Cardiac fibroblast (primary cell): ENCODE measurements at regions not wholly inside any gene's neighbourhood (a gene's known extent, or its start where the extent isn't known, plus 50 kb on each side); places are given as distances from the start of the nearest gene placed in this dataset.

ENCODE experiments used
- DNase-seq, 2 donors: peaks; one replicate each; pipeline versions ENCODE4 v3.0.0 to v3.0.0-alpha.2; 2010; ENCODE audit warnings: low read depth in 2 of 2
- H3K4me3 ChIP-seq, 2 donors: replicated peaks in 1 of 2; 1 replicate in 1 of 2; 2 replicates in 1 of 2; pipeline ENCODE4 v1.5.1; 2011; ENCODE audit warnings: low read depth in 2 of 2, low read length in 2 of 2, mild to moderate bottlenecking in 2 of 2, moderate library complexity in 1 of 2
- TF ChIP-seq, protein P1 (sequence below): IDR thresholded peaks from one replicate; pipeline ENCODE4 v1.5.1; 2011; ENCODE audit warnings: low read depth, mild to moderate bottlenecking, low read length, inconsistent platforms

DNA sequence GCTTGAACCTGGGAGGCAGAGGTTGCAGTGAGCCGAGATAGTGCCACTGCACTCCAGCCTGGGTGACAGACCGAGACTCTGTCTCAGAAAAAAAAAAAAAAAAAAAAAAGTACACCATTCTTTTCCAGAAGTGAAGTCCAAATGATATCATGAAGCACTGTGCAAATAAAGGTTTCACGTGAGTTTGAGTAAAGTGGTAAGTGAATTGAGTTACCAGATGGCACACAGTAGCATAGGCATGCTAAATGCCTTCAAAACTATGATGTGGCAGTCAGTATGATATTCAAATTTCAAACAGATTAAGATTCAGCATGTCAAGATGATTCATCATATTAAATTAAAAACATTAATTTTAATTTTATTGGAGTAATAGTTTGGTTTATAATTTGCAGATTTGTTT is 195.2 kb downstream of the TAF11L14 start:
- no peak overlapping the region for H3K4me3 ChIP-seq
- DNase-seq: no peak
- TF ChIP-seq, protein P1, sequence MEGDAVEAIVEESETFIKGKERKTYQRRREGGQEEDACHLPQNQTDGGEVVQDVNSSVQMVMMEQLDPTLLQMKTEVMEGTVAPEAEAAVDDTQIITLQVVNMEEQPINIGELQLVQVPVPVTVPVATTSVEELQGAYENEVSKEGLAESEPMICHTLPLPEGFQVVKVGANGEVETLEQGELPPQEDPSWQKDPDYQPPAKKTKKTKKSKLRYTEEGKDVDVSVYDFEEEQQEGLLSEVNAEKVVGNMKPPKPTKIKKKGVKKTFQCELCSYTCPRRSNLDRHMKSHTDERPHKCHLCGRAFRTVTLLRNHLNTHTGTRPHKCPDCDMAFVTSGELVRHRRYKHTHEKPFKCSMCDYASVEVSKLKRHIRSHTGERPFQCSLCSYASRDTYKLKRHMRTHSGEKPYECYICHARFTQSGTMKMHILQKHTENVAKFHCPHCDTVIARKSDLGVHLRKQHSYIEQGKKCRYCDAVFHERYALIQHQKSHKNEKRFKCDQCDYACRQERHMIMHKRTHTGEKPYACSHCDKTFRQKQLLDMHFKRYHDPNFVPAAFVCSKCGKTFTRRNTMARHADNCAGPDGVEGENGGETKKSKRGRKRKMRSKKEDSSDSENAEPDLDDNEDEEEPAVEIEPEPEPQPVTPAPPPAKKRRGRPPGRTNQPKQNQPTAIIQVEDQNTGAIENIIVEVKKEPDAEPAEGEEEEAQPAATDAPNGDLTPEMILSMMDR: no peak

DNA sequence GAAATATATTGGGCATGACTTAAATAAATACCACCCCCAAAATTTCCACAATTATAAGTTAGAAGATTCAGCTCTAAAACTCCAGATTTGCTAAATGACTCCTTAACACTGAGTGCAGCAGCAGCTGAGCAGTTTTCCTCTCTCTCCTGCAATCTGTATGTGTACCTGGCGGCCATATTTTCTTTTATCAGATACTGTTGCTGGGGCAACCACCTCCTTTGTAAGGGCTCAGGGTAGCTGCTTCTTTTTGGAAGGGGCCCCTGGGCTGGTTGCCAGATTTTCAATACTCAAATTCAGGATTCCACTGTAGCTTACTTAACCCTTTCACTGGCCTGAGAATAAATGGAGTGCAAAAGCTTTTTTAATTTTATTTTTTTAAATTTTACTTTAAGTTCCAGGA is 197.0 kb downstream of the TAF11L14 start:
- DNase-seq: no peak
- no peak overlapping the region for H3K4me3 ChIP-seq
- TF ChIP-seq, protein P1: no peak

DNA sequence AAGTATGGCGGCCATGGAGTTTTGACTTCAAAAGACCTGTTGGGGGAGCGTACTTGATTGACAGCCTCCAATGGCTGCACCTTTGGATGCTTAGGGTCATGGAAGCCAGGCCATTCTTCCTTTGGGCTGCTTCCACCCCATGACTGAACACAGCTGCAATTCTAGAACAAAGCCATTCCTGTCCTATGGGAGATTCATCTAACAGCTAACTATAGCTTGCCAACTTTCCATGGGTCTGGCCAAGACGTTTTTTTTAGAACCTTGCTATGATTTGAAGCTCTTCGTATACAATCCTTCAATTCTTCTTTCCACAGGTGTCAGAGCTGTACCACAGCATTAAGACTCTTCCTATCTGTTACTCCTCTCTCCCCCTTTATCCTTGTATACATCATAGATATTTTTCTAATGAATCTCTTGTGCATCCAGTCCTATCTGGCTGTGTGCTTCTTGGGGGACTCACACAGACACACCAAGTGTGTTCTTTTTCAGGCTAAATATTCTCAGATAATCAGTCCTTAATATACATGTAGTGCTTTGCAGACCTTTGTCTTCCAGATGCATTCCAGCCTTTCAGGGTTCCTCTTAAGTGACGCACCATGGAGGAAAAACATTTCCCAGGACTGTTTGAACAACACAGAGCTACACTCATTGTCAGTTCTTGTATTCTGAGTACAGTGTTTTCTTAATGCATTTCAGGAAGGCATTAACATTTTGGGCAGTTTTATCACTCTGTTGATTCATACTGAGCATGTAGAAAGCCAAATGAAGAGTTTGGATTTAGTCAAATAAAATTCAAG is 198.9 kb downstream of the TAF11L14 start:
- no peak for DNase-seq
- TF ChIP-seq, protein P1: no peak
- no peak overlapping the region for H3K4me3 ChIP-seq

DNA sequence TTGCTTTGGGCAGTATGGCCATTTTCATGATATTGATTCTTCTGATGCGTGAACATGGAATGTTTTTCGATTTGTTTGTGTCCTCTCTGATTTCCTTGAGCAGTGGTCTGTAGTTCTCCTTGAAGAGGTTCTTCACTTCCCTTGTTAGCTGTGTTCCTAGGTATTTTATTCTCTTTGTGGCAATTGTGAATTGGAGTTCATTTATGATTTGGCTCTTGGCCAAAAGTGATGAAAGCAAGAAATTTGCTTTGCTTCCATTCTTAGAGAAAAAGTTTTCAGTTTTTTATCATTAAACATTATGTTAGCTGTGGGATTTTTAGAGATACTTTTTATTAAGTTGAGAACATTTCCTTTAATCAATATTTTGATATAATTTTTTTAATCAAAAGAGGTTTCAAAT is 203.5 kb downstream of the TAF11L14 start:
- TF ChIP-seq, protein P1: no peak
- no peak for DNase-seq
- H3K4me3 ChIP-seq: no peak overlapping the region

DNA sequence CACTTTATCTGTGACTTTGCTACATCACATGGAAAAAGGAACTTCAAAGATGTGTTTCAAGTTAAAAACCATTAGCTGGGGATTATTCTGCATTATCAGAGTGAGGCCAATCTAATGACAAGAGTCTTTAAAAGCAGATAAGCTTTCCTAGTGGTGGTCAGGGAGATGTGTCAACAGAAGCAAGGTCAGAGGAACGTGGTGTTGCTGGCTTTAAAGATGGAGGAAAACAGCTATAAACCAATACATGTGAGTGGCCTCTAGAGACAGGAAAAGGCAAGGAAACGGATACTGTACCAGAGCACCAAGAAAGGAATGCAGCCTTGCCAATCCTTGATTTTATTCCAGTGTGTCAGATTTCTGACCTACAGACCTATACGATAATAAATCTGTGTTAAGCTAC is 204.2 kb downstream of the TAF11L14 start:
- DNase-seq: no peak
- TF ChIP-seq, protein P1: no peak
- H3K4me3 ChIP-seq: no peak overlapping the region

DNA sequence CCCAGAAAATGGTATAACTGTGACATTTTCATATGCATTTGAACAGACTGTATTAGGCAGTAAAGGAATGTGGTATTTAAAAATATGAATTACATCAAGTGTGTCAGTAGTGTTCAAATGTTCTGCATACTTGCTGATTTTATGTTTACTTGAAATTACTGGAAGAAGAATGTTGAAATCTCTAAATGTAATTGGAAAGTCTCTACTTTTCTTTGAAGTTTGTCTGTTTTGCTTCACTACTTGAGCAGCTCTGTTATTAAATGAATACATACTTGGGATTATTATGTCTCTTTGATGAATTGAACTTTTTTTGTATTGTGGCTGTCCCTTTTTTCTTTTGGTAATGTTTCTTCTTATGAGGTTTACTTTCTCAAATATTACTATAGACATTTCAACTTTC is 205.6 kb downstream of the TAF11L14 start:
- DNase-seq: no peak
- TF ChIP-seq, protein P1: no peak

DNA sequence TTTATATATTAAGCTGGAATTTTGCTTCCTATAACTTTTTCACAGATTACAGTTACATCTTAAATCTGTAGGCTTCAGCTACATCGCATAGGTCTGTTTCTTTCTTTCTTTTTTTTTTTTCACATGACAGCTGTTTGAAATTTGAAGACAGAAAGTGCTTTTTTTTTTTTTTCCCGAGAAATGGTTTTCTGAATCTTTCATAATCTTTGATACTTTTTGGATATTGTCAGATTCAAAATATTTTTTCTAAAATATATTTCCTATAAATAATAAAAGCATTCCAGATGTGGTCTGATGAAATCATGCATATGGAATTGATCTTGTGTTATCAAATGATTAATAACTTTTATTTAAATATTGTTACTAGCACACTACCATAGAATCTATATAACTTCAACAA is 212.2 kb downstream of the TAF11L14 start:
- DNase-seq: no peak
- TF ChIP-seq, protein P1: no peak
- H3K4me3 ChIP-seq: no peak overlapping the region

More for the DNA sequence above, 205.6 kb downstream of the TAF11L14 start:
- no peak overlapping the region for H3K4me3 ChIP-seq
